HG02938 (cell line): ENCODE measurements at regions not wholly inside any gene's neighbourhood (a gene's known extent, or its start where the extent isn't known, plus 50 kb on each side); places are given as distances from the start of the nearest gene placed in this dataset.

Experiments
- ATAC-seq: cut with Tn5 transposase; IDR thresholded peaks from one replicate; pipeline ENCODE4 v1.9.1; 2021; ENCODE audit warnings: mild to moderate bottlenecking, moderate library complexity; ENCODE audit not compliant: unreplicated experiment

DNA sequence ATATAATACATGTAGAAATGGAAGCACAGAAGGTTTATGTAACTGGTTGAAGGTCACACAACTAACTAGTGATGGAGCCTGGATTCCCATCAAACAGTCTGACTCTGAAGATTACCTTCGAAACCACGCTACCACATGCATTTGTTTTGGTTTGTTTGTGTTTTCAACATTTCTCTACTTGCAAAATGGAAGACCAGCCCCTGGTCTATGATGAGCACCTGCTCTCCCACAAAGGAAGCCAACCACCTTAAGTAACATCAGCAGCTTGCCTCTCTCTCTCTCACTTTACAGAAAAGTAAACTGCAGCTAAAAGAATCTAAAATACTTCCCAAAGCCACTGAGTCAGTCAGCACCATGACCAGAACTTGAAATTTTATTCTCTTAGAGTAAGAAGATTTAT, 186.9 kb upstream of the TMPO start:
- no peak for ATAC-seq

GRCh38 chr12:98329589-98329988, 185.8 kb upstream of the TMPO start:
- no peak for ATAC-seq

- ATAC-seq: peak; percentile 88
Measured at GRCh38 chr12:98332642-98333041, 182.7 kb upstream of the TMPO start.

DNA sequence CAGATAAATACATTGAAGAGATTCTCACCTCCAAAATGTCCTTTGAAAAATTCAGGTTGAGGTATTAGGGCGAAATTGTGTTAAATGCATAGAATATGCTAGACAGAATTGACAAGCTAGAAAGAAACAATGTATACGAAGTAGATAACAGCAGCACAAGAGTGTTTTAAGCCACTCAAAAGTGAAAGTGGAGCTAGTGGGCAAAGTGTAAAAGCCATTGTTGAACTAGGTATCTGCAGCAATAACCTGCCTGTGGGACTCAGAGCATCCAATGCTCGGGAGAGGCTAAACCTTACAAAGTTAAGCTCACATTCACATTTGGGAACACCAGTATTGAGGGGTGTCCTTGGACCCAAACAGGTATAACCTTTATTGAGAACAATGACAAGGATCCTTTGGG, 180.6 kb upstream of the TMPO start:
- no peak for ATAC-seq

GRCh38 chr12:98341026-98341425, 174.4 kb upstream of the TMPO start:
- no peak for ATAC-seq

- no peak for ATAC-seq
Measured at GRCh38 chr12:98341732-98342131, 173.7 kb upstream of the TMPO start.

DNA sequence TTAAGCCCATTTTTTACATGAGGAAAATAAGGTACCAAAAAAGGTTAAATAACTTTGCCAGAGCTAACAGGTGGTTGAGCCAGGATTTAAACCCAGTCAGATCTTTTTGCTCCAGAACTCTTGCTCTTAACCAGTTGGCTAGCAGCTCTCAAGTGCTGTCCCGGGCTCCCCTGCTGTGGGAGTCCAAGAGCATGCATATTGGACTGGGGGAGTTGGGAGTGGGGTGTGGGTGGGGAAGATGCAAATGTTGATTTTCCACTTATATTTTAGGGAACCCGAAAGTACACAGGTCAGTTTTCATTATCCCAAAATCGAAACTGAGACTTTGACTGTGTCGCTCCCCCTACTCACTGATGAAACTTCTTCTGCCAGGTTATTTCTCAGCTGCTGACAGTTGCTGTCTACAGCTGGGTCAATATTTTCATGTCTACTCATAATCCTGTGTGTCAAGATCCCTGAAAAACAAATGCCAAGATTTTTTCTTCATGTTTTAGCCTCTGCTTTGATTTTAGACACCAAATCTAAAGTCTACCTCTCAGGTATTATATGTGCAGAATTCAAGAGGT, 172.3 kb upstream of the TMPO start:
- ATAC-seq: no peak

DNA sequence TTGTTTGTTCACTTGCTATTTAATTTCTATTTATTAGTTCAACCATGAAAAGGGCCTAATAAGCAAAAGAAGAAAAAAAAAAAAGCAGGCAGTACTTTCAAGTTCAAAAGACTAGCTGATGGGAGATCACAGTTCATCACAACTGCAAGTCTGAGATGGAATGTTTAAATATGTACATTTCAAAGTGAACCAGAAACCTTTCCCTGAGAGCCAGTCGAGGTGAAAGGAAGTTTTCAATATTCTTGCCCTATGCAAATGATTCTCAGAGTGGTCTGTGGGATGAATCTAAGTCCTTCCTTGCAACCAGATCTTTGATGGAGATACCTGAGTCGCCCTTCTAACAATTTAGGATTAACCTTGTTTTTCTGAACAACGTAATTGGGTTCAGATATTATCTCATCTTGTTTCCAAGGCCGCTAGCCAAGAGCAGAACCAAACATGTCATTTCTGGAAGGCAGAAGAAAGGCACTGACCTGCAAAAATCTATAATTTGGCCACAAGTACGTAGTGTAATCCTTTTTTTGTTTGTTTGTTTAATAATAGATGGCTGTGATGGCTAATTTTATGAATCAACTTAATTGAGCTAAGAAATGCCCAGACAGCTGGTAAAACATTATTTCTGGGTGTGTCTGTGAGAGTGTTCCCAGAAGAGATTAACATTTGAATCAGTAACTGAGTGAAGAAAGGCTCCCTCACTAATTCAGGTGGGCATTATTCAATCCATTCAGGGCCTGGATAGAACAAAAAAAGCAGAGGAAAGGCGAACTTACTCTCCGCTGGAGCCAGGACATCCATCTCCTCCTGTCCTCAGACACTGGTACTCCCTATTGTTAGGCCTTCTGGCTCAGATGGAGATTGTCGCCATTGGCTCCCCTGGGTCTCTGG, 171.1 kb upstream of the TMPO start:
- ATAC-seq: no peak

DNA sequence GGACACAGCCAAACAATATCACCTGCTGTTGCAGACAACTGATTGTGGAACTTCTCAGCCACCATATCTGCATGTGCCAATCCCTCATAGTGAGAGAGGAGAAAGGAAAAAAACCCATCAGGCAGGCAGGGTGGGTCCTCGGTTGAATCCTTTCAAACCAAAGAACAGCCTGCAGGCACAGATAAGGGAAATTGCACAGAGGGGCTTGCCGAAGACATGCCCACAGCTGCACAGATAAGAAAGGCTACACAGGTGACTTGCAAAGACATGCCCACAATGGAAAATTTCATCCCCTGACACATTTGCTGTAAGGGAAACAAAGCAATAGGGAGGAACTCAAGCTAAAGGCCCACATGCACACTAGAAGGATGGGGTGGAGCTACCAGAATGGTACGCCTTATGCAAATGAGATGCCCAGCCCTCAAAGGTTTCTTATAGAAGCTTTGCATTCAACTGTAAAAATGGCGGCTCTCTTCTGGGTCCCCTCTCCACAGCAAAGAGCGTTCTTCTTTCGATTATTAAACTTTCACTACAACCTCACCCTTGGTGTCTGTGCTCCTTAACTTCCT, 170.0 kb upstream of the TMPO start:
- ATAC-seq: no peak

- no peak for ATAC-seq
Measured at GRCh38 chr12:98351089-98351488, 164.3 kb upstream of the TMPO start.

GRCh38 chr12:98351784-98352183, 163.6 kb upstream of the TMPO start:
- no peak for ATAC-seq

- peak; percentile 60 for ATAC-seq
Measured at GRCh38 chr12:98352218-98352811, 163.1 kb upstream of the TMPO start.

DNA sequence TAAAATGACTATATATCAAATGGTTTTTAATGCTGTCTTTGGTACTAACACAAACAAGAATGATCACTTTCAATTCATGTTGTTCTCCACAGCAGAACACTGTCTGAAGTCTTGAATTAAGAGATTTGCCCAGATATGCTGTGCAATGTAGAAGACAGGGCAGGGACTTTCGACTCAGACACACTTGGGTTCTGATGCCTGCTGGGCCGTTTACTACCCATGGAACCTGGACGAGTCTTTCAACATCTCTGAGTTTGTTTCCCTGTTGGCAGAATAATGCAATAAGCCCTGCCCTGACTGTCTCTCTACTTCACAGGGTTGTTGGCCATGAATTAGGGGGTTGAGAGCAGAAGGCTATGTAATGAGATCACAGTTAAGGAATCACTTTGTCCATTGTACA, 162.6 kb upstream of the TMPO start:
- no peak for ATAC-seq

- no peak for ATAC-seq
Measured at GRCh38 chr12:98354520-98355035, 160.8 kb upstream of the TMPO start.

- no peak for ATAC-seq
Measured at GRCh38 chr12:98355322-98355721, 160.1 kb upstream of the TMPO start.

- no peak for ATAC-seq
Measured at GRCh38 chr12:98355933-98356332, 159.5 kb upstream of the TMPO start.

- no peak for ATAC-seq
Measured at GRCh38 chr12:98358144-98358543, 157.2 kb upstream of the TMPO start.

DNA sequence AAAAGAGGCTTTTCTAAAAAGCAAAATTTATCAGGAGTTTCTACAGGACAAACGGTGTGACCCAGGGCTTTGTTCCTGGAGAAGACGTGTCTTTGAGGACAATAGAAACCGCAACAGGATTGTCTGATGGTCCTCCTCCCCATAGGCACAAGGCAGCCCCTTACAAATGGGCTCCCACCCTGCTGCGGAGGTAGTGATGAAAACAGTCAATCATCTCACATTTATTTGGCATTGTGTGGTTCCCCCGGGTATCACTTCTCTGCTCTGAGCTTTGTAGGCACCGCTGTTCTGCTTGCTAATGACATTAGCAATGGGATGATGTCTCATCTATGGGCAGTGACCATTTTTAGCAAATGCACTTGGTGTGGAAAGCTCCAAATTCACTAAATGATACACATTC, 155.5 kb upstream of the TMPO start:
- ATAC-seq: no peak

- ATAC-seq: no peak
Measured at GRCh38 chr12:98360401-98360800, 155.0 kb upstream of the TMPO start.

- ATAC-seq: no peak
Measured at GRCh38 chr12:98369581-98369980, 145.8 kb upstream of the TMPO start.

GRCh38 chr12:98370976-98371375, 144.4 kb upstream of the TMPO start:
- no peak for ATAC-seq

DNA sequence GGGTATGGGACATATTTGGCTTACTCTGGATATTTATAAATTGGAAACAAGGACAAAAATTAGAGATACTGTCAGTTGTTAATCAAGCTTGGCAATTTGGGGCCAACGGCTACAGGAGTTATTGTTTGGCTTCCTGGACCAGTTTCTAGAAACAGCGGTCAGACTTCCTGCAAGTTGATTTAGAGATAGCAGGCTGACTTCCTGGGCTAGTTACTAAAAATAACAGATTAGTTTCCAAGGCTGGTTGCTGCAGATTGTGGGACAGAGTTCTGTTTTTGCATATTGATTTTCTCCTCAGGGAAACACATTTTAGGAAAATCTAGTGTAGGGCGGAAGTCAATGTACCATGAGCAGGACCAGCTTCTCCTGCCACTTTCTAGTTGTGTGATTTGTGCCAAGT, 144.0 kb upstream of the TMPO start:
- ATAC-seq: no peak
